HG03565 (cell line): ENCODE measurements at regions not wholly inside any gene's neighbourhood (a gene's known extent, or its start where the extent isn't known, plus 50 kb on each side); places are given as distances from the start of the nearest gene placed in this dataset.

Source experiments
- ATAC-seq: cut with Tn5 transposase; IDR thresholded peaks from one replicate; pipeline ENCODE4 v1.9.1; 2021; ENCODE audit warnings: mild to moderate bottlenecking, moderate library complexity; ENCODE audit not compliant: unreplicated experiment

DNA sequence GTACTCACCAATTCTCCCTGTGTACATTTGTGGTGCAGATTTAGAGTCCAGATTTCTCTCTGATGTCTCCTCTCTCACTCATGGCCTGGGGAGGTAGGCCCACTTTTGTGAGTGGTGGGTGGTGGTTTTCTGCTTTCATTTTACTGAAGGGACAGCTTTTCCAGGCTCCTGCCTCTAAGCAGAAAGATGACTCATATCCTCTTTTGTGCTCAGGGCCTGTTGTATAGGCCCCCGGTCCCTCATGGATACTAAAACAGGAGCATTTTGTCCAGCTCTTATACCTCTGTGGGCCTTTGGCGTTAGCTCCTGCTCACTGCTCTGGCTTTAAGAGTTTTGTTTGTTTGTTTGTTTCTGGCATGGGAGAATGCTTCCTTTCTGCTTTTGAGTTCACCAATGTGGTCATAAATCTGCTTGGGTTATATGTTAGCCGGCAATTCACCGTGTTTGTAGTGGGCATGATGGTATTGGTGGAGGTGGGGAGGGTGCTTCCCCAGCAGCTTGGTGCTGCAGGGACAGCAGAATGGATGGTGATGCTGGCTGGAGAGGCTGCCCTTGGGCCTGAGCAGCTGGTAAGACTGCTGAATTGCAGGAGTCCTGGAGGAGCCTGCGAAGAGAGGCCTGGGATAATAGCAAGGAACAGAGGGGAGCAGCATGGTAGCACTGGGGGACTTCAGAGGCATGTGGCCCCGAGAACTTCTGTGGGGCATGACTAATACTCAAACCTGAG lies 468.7 kb downstream of the RPS24 start:
- no peak for ATAC-seq

DNA sequence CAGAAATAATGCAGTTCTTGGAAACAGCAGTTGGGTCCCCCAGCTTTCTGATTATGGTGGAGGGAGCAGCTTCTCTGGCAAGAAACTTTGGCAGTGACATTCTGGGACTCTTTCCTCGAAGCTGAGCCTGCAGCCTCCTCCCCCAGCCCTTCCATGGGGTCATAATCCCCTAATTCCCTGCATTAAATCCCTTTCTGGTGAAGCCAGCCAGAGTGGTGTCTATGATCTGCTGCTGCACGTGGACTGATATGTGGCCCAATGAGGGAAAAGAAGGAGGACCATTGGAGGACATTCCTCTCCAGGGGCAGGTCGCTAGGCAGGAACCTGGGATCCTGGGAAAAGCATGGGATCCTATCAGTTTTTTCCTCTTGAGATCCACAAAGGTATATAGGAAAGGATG lies 470.5 kb downstream of the RPS24 start:
- no peak for ATAC-seq

DNA sequence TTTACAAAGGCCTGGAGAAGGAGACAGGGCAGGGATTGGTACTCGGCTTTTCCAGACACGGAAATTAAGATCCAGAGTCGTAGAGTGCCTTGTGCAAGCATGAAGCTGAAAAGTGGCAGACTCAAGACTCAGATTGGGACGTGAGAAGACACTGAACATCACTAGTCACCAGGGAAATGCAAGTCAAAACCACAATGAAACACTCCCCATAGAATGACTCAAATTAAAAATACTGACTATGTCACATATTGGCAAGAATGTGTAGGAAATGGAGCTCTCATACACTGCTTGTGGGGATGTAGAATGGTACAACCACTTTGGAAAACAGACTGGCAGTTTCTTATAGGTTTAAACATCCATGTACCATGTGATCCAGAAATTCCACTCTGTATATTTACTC lies 472.0 kb downstream of the RPS24 start:
- ATAC-seq = no peak

DNA sequence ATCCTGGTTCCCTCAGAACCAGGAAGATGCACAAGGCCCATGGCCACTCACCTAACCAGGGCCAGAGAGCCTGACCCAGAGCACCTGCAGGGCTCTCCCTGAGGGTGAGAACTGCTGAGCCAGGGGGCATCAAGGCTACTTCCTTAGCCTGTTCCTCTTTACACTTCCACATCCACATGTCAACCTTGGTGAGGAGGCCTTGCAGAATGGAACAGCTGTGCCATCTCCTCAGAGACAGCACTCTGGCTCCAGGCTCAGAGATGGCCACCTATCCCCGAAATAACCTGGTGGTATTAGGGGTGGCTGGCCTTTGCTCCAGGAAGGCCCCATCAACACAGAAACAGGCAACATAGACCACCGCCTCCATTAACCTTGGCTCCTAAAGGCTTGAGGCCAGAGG lies 473.0 kb downstream of the RPS24 start:
- ATAC-seq = no peak

DNA sequence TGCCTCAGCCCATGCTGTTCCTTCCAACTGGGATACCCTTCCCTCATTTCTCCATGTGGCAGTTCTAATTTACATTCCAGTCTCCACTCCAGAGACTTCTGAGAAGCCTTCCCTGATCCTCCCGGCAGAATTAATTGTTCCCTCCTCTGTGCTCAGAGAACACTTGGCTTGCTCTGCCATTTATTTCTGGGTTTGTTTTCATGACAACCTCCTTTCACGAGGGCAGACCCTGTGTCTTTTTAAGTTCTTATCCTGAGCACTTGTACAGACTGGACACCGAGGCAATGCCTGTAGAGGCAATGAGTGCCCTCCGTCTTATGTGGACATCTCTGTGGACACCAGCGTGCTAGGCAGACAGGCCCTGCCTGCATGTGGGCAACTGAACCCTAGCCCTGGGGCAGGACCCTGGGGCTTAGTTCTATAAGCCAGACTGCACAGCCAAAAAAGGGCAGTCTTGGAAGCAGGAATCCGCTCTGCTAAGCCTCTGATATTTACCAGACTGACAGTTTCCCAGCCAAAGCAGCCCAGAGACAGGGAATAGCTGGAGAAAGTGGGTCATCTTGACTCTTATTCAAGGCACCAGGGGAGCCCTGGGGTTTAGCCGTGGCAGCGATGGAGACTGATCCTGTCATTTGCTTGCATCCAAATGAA lies 474.0 kb downstream of the RPS24 start:
- ATAC-seq = no peak

DNA sequence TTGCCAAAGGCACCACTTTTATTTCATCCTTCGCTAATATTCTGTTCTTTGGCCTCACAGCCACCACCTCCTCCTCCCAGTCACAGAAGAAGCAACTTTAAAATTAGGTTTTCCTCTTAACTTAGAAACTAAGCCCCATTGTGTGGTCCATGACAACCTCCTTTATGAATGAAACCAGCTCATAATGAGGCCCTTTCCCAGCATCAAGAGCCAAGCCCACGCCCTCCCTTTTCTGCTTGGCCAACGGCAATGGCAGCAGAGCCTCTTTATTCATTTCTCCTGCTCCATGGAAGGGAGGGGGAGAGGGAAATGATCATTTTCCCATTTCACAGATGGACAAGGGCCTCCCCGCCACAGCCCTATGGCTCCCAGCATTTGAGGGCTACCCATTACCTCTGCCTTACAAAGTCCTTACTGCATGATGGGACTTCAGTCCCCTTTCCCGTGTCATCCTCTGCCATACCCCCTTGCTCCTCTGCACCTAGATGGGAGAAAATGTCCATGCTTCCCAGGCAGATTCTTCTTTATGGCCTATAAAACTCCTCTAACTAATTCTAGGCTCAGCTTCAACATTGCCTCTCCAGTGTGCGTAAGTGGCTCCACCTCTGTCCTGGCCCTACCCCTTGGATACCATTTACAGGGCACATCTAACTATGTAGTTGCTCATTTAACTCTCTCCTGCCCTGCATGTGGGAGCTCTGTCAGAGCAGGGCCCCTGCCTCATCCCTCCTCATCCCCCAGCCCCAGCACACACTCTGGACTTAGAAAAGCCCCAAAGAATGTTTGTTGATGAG lies 475.5 kb downstream of the RPS24 start:
- ATAC-seq = no peak

DNA sequence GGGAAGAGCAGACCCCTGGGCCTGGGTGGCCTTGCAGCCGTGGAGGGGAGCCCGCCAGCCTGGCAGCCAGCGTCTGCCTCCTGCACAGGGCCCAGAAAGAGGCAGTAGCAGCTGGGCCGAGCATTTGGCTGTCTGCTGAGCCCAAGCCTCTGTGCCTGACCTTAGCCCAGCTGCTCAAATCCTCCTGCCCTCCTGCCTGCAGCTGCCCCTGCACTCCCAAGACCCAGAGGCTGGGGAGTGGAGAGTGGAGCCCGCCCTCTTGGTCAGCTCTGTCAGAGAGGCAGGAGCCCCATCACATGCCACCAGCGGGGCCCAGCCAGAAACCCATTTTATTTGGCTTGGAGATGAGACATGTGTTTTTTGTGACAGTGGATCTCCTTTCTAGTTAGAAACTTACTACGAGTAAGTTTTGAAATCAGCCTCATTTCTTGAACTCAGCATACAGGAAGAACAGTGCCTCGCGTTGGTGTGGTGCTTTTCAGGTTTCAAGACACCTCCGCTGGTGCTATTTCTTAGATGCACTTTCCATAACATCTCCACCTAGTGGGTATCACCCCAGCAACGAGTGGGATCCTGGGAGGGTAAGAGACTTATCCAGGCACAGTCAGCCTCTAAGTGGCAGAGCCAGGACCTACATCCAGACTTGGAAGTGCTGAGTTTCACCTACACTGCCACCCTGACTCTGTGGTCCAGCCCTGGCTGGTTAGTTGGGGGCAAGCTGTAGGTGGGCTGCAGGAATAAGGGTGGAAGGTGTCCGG lies 477.1 kb downstream of the RPS24 start:
- no peak for ATAC-seq

DNA sequence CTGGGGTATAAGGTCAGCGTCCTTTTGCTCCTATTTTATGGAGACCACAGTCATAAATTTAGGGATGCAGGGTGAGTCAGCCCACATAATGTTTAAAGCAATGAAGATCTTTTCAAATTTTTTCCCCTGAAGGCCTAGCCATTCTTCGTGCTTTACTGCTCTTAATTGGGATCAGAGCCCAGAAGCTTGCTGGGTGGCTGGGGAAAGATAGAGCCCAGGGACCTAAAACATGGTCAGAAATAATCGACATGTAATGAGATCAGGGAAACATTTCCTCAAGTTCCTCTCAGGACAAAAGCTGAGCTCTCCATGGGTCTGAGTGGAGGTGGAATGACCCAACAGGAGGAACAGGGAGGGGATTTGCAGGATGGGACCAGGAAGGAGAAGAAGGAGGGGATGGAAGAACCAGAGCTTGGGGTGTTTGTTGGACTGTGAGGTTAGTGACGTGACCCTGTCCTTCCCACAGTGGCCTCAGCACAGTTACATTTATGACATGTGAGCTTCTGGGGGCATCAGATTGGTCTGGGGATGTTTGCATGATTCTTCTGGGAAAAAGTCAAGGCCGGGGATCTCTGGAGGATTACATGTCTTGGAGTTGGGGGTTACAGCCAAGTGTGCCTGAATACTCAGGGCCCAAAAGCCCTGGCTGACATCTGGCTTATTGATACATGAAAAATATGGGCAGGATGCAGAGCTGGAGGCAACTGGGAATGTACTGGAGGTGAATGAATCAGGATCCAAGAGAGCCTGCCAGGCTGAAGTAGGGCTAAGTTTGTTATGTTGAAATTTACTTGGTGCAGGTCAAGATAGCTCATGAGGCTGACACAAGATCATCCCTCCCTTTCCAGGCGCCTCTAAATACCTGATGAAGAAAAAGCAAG lies 477.9 kb downstream of the RPS24 start:
- ATAC-seq = no peak

DNA sequence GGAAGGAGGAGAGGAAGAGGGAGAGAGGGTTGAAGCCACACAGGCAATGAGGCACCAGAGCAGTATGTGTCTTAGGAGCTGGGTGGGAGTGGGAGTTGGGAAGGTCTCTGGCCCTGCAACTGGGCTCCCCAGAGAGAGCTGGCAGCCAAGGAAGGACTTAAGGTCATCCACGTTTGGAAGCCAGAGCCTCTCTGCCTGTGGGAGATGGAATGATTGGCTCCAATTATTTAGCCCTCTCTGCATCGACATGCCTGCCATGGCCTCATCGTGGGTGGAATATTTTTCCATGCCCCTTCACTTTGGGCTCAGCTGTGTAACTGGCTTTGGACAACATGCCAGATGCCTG lies 478.5 kb downstream of the RPS24 start:
- ATAC-seq = no peak

DNA sequence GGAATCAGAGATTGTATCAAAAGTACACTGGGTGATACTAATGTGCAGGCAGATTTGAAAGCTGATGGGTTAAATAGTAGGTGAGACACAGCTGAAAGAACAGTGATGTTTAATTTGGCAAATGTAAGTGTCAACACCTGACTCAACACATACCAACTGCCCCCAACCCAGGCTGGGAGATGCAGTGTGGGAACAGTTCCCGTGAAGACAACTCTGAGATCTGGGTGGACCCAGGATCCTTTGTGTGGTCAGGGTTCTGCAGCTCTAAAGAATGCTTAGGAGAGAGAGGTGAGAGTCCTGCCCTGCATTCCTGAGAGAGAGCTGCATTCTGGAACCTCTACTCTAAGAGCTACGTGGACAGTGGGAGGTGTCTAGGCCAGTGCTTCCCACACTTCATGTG lies 479.7 kb downstream of the RPS24 start:
- ATAC-seq = no peak

DNA sequence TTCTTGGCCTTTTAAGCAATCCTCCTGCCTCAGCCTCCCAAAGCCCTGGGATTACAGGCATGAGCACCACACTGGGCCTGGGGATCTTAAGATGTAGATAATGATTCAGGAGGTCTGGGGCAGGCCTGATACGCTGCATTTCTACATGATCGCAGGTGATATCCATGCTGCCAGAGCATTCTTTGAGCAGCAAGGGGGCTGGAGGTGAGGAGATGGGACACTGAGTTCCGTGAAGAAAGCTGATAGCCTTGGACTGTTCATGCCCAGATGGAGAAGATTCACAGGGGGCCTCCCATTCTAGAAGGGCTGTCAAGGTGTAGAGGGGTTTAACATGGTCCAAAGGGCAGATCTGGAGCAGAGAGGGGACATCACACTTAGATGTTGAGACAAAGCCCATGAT lies 480.3 kb downstream of the RPS24 start:
- ATAC-seq = no peak

DNA sequence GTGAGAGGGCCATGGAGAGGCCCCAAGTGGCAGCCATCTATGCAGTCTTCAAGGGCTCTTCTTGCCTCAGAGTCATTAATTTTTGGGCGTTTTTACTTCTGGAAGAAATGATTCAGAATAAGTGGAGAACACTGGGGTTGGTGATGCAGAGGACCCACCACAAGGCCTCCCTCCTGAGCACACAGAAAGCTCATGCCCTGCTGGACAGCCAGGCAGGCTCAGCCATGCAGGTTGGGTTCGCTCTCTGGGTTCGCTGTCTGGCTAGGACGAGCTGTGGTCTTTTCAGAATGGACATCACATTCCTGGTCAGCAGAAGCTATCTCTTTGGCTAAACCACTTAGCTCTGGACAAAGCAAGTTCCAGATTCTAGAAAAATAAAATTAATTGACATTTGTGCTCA lies 480.8 kb downstream of the RPS24 start:
- no peak for ATAC-seq

DNA sequence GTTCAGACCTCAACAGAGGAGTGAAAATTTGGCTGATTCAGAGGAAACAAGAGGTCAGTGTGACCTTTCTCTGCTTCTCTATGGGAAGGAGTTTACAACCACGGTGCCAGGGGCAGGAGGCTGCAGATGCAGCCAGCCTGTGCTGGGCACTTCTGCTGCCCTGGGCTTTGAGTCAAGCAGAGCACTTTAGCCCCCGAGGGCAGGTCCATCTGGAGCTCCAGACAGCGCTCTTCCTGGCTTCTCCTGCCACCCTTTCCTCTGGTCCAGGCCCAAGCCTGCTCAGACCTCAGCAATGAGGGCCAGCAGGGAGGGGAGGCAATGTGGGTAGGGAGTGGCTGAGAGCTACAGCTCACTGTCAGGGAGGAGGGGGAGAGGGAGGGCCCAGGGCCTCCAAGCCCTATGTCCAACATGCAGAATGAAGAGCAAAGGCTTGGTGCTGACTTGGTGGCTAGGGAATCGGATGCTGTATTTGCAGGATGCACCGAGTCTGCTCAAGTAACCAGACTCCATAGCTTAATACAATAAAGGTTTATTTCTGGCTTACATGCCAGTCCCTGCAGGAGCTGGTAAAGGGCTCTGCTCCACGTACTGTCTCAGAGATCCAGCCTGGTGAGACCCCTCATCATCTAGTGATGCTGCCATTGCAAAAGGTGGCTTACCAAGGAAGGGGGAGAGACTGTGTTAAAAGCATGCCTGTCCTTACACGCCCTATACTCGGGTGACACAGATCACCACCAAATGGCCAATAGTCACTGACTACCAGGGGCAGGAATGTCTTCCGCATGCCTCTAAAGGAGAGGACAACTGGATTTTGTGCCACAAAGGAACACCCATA lies 481.6 kb downstream of the RPS24 start:
- no peak for ATAC-seq

DNA sequence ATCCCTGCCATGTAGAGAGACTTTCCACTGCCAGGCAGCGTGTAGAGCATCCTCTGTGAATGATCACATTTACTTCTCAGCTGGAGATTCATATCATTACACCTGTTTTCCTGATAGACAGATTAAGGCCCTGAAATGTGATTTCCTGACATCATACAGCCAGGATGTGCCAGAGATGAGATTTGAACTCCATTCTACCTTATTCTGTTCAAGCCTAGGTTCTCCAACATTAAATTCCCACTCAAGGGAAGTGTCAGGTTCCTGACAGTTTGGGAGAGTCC lies 482.1 kb downstream of the RPS24 start:
- no peak for ATAC-seq

DNA sequence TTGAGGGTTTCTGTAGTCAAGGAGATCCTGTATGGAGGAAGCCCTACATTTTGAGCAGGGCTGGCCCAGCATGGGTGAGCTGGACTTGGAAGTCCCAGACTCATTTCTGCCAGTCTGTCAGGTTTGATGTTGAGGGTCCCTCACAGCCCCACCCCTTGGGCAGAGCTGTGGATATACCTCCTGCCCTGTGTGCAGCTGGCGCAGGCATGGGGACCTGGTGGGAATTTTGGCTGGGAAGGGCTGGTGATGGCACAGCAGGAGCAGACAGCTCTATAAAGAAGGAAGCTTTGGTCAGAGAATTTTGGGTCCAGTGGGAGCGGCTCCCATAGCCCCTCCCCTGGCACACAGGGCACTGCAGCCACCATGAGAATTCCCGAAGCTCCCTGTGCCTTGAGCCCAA lies 482.6 kb downstream of the RPS24 start:
- ATAC-seq = no peak

DNA sequence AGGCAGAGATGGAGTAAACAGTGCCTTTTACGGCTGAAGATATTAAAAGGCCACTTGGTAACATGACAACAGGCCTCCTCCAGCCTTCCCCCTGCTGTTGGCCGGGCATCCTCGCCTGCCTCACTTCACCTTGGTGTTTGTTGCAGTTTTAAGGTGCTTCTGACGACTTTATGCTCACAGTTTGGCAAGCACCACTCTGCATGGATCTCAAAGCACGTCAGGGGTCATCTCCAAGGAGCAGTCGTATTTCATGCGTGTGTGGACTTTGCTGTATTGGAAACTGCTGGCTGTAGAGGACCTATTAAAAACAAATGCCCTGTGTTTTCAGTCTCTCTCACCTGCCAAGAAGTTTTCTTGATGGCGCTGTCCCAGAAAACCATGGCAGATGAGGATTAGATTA lies 483.1 kb downstream of the RPS24 start:
- no peak for ATAC-seq

DNA sequence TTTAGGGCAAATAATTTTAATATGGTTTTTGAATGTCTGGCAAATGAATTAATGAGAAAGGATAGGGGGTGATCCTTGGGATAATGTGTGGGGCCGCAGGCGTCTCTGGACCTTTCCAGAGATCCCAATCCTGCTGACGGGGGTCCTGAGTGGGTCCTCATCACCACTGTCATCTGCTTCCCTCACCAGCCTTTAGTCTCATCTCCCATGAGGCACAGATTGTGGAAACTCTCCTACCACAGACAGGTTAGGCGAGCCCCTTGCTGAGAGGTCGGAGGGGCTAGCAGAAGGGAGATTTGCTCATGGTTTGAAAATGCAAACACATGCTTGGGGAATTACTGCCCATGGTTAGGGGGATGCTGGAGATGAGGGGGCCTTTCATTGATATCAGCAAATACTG lies 484.6 kb downstream of the RPS24 start:
- no peak for ATAC-seq

DNA sequence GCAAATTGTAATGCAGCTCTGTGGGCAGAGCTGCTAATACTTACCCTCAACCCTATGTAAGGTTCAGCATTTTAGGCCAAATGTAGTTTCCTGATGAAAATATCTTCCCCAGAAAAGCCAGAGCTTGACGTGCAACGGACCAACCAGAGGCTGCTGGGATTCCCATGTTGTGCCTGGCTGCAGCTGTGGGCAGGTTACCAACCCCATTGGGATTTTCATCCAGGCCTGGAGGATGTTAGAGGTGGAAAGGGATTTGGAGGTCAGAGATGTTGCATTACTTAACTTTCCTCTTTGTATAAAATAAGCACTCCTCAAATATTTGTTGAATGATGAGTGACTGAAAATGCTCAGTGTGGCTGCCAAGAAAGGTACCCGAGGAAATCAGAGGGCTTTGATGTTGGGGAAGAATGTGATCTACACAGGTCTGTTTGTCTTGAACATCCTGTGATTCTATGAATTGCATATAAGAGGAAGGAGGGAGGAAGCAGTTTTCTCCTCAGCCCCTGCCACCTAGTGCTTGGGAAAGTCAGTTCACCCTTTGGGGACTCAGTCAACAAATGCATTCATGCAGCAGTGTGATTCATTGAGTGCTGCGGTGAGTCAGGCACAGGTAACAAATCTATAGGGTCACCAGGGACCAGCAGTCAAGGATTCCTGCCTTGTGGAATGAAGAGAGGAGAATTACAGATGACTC lies 487.2 kb downstream of the RPS24 start:
- ATAC-seq = no peak

DNA sequence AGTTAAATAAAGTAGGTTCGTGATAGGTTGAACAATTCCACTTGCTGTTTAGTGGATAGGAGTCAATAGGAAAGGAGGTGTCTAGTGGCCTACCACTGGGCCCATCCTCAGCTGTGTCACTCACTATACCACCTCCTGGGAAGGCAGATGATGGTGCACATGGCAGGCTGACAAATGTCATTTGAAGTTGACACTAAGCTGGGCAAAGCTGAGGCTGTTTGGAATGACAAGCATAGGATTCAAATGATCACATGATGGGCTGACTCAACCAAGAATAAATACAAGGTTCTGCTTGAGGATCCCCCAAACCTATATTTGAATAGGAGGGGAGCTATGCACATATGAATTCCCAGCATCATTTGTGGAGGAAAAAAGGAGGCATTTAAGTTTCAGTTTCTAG lies 489.8 kb downstream of the RPS24 start:
- no peak for ATAC-seq
